H1 (cell line): ENCODE measurements at regions not wholly inside any gene's neighbourhood (a gene's known extent, or its start where the extent isn't known, plus 50 kb on each side); places are given as distances from the start of the nearest gene placed in this dataset.

Experiments
- CHD1 ChIP-seq: IDR thresholded peaks from 2 replicates; pipeline ENCODE4 v1.6.1; 2012; ENCODE audit warnings: low read depth, low read length, improper control_type of control experiment
- EGR1 ChIP-seq: IDR thresholded peaks from 2 replicates; pipeline ENCODE4 v1.6.1; 2011; ENCODE audit warnings: low read depth, low read length, borderline replicate concordance
- EP300 ChIP-seq, 2 experiments: IDR thresholded peaks; 1 replicate in 1 of 2; 2 replicates in 1 of 2; pipeline ENCODE4 v1.6.1; 2011 to 2012; ENCODE audit warnings: low read depth in 2 of 2, low read length in 2 of 2, mild to moderate bottlenecking in 2 of 2, borderline replicate concordance in 1 of 2, inconsistent platforms in 1 of 2, moderate library complexity in 1 of 2
- SRF ChIP-seq: IDR thresholded peaks from 2 replicates; pipeline ENCODE4 v1.6.1; 2011; ENCODE audit warnings: mild to moderate bottlenecking, low read depth, low read length, moderate library complexity

- TF ChIP-seq EP300 (IDR thresholded peaks at IDR 0.05; ENCODE audit: borderline replicate concordance in 1 of 2, low read depth in 2 of 2, low read length in 2 of 2) (no peak), EGR1 (no peak), SRF (no peak), CHD1 (no peak)
These were observed 895.0 kb upstream of the SLITRK1 start (continued) for GRCh38 chr13:84777316-84777715.
